HAP-1 (cell line): ENCODE measurements at regions not wholly inside any gene's neighbourhood (a gene's known extent, or its start where the extent isn't known, plus 50 kb on each side); places are given as distances from the start of the nearest gene placed in this dataset.

Experiments used
- DNase-seq, 2 experiments: peaks; one replicate each; pipeline ENCODE4 v3.0.0-alpha.2; 2016 to 2020; ENCODE audit warnings: low spot score in 2 of 2
- H3K27me3 ChIP-seq: fragments of 250-450 bp; sonication (Bioruptor Pico); 2 replicates; pipeline ENCODE4 v1.5.1; 2020; ENCODE audit warnings: low read depth, mild to moderate bottlenecking, moderate library complexity
- H3K36me3 ChIP-seq: fragments of 250-450 bp; sonication (Bioruptor Pico); replicated peaks from 2 replicates; pipeline ENCODE4 v1.5.1; 2020; ENCODE audit warnings: mild to moderate bottlenecking
- H3K4me1 ChIP-seq: fragments of 250-450 bp; sonication (Bioruptor Pico); 2 replicates; pipeline ENCODE4 v1.5.1; 2020; ENCODE audit warnings: mild to moderate bottlenecking
- H3K4me3 ChIP-seq: fragments of 250-450 bp; sonication (Bioruptor Pico); 2 replicates; pipeline ENCODE4 v1.5.1; 2020; ENCODE audit warnings: mild to moderate bottlenecking, moderate library complexity
- H3K9me3 ChIP-seq: fragments of 250-450 bp; sonication (Bioruptor Pico); 2 replicates; pipeline ENCODE4 v1.5.1; 2020; ENCODE audit warnings: mild to moderate bottlenecking, moderate library complexity
- in situ Hi-C: fragments of 300-500 bp; cut with MboI; formaldehyde crosslinking; loops from 3 replicates; pipeline ENCODE4 v1.14.3; 2020; ENCODE audit warnings: low sequenced_read_pairs, inconsistent platforms, mixed read lengths

DNA sequence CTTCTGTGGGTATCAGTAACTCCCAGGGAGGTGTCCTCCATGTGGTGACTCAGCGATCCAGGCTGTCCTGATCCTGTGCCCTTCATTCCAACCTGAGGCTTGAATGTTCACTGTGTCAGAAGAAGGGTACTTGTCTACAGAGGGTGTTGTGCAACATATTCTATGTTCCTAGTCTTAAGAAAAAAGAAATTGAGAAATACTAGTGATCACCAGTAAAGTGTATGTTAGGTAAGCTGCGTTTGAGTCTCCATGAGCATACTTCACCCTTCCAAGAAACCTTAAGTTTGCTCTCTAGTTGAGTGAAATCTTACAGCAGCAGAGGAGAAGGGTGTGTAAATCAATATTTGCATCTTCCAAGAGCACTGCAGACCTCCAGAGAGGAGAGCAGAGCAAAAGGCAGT is 122.2 kb upstream of the SLC24A5 start:
- in situ Hi-C loops, result loop anchor here (25.0 kb wide), 1 partner anchor 286 kb away; the partner anchor contains the start of gene SEMA6D
- no peaks in the 10 kb centered on the region for H3K9me3 ChIP-seq
- no peak overlapping the region for H3K4me3 ChIP-seq
- H3K4me1 ChIP-seq, result no peaks in the 10 kb centered on the region
- no peak for DNase-seq
- no peaks in the 10 kb centered on the region for H3K27me3 ChIP-seq
- no peaks in the 10 kb centered on the region for H3K36me3 ChIP-seq

DNA sequence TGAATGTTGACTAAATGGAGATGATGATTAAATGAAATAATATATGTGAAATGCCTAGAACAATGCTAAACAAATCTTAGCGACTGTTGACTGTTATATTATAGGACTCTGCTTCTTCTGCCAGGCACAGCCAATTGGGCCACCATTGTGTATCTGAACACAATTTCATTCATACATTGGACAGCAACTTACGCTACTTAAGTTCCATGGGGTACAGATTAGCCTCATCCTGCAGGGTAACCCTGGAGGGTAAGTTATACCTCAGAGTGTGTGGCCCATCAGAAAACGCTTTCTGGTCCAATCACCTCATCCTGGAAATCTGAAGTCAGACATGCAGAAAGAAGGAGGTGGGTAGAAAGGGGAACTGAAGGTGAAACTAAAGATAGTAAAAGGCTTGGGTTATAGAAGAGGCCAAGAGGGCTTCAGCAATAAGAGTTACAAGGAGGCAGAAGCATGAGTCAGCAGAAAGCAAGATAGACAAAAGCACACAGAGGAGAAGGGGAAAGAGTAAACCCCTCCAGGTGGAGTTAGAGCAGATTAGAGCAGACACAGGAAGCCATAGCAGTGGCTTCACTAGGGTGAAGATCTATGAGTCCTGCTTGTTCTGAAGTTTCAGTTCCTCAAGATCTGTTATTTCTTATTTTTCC is 119.3 kb upstream of the SLC24A5 start:
- in situ Hi-C loops, result no loop called here
- DNase-seq, result no peak
- H3K4me1 ChIP-seq, result peaks cover 12% of the 10 kb centered on the region
- H3K36me3 ChIP-seq, result no peaks in the 10 kb centered on the region
- no peaks in the 10 kb centered on the region for H3K9me3 ChIP-seq
- no peaks in the 10 kb centered on the region for H3K27me3 ChIP-seq
- H3K4me3 ChIP-seq, result no peak overlapping the region

DNA sequence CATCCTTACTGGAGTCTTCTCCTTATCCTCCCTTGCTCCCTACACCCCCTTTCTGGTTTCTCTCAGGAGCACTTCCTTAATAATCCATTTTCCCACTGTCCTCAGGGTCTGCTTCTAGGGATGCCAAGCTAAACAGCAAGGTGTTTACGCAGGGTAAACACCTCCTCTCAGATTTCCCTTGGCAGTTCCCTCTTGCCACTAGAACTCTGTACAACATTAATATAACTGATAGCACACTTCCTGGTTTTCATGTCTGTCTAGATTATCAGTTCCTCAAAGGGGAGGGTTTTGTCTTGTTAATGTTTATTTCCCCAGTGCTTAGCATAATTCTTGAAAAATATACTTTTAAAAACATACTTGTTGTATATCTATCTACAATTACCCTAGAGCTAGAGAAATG is 118.0 kb upstream of the SLC24A5 start:
- in situ Hi-C loops, result no loop called here
- no peak for DNase-seq
- no peaks in the 10 kb centered on the region for H3K36me3 ChIP-seq
- no peaks in the 10 kb centered on the region for H3K27me3 ChIP-seq
- H3K9me3 ChIP-seq, result no peaks in the 10 kb centered on the region
- H3K4me3 ChIP-seq, result no peak overlapping the region
- peaks cover 15% of the 10 kb centered on the region for H3K4me1 ChIP-seq

DNA sequence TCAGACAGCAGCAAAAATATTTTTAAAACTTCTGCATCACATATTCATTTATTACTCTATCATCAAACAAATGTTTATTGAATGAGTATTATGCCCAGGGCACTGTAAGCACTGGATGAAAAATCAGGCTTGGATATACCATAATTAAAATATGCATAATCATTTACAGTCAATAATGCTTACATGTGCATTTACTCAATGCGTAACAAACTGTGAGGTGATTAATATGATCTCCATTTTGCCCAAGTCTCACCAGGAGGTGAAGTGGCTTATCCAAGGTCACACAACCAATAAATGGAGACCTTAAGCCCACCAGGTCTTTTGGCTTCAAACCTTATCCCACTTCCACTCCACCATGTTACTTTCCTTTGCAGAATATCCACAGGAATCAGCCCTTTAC is 117.3 kb upstream of the SLC24A5 start:
- no peak overlapping the region for H3K4me3 ChIP-seq
- DNase-seq, result no peak
- H3K36me3 ChIP-seq, result no peaks in the 10 kb centered on the region
- no peaks in the 10 kb centered on the region for H3K9me3 ChIP-seq
- peaks cover 15% of the 10 kb centered on the region for H3K4me1 ChIP-seq
- H3K27me3 ChIP-seq, result no peaks in the 10 kb centered on the region
- in situ Hi-C loops, result no loop called here

DNA sequence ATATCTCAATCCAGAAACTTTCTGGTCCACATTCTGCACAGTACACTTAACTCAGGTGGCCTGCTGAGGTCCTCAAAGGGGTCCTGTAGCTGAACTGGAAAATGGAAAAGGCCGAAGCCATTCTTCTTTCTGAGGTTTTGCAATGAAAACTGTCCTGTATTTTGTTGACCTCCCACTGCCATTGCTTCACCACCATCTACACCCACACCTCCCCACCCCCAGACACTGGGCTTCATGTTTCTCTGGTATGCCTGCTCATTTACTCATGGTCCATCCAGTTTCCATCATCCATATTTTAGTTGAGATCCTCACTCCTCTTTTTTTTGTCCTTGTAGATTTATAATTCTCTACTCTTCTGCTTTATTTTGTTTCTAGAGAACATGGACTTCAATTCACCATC is 115.7 kb upstream of the SLC24A5 start:
- Histone ChIP-seq H3K4me3 (no peak overlapping the region), H3K9me3 (no peaks in the 10 kb centered on the region), H3K27me3 (no peaks in the 10 kb centered on the region), H3K36me3 (no peaks in the 10 kb centered on the region), H3K4me1 (peaks cover 15% of the 10 kb centered on the region)
- in situ Hi-C loops, result no loop called here
- DNase-seq, result no peak

DNA sequence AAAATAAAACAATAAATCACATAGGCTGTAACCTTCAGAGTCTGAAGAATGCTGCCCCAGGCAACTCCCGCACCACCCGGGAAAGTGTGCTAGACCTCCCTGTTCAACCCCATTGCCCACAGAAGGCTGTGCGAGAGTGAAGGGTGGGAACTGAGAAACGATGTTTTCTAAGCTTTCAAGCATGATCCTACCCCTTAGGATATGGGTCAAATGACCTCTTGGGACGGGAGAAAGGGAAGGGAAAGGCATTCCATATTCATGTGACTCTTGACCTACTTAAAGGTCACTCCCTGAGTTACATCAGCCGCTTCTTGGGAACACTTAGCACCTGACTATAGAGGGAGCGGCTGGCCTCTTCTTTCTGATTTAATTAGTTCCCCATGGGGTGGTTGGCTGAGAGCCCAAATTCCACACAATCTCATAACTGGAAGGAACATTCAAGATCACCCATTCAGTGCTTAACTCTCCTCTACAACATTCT is 114.7 kb upstream of the SLC24A5 start:
- Histone ChIP-seq H3K9me3 (no peaks in the 10 kb centered on the region), H3K36me3 (no peaks in the 10 kb centered on the region), H3K27me3 (no peaks in the 10 kb centered on the region), H3K4me1 (peaks cover 15% of the 10 kb centered on the region), H3K4me3 (no peak overlapping the region)
- DNase-seq, result peak; percentile 35 to 64
- in situ Hi-C loops, result no loop called here

DNA sequence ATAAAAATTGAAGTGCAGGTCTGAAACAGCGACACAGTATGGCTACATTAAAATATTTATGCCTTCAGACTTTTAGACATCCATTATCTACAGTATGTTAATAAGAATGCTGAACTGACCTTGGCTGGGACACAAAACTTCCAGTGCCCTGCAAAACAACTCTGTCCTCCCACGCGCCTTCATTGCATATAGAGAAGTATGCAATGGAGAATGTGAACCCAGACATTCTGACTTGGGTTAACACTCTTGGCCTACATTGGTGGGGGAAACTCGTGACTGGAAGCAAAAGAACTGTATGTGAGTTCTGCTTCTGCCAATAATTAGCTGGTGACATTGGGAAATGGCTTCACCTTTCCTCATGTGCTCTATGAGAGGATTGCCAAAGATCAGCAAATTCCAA is 110.5 kb upstream of the SLC24A5 start:
- Histone ChIP-seq H3K9me3 (no peaks in the 10 kb centered on the region), H3K4me1 (peaks cover 14% of the 10 kb centered on the region), H3K36me3 (no peaks in the 10 kb centered on the region), H3K4me3 (no peak overlapping the region), H3K27me3 (0 out of 2 replicates have a peak, but pooled peaks cover 2% of the 10 kb centered on the region)
- DNase-seq, result no peak
- in situ Hi-C loops, result no loop called here

DNA sequence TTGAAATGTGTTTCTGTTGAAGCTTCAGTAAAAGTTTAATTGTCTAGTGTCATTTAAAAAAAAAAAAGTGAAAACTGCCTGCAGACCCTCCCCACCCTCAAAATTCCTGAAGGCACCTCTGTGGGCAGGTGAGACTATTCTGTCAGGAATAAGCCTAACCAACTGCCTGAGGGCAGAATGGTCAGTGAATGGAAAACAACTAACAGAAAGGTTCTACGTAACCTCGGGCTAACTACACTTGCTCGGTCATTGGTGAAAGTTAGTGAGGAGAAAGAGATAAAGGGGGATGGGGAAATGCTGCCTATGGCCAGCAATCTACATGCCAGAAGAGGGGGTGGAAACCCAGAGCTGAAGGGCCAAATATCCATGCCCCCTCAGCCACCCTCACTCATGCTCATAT is 108.6 kb upstream of the SLC24A5 start:
- Histone ChIP-seq H3K4me1 (no peaks in the 10 kb centered on the region), H3K27me3 (0 out of 2 replicates have a peak, but pooled peaks cover 2% of the 10 kb centered on the region), H3K36me3 (no peaks in the 10 kb centered on the region), H3K4me3 (no peak overlapping the region), H3K9me3 (no peaks in the 10 kb centered on the region)
- in situ Hi-C loops, result no loop called here
- no peak for DNase-seq

DNA sequence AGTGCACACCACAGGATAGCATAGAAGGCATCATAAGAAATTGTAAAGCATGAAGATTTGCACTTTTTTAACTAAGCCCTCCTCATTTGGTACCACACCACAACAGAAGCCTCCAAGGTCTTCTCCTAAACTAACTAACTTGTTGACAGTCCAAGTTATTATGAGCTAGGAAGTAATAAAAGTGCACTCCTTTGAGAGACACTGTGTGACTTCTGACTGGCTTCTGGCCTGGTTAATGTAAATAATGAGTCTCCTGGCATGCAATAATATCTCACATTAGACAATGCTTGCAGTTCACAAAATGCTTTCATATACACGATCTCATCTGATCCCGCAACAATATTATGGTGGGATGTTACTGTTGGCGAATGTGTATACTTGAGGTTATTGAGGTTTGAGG is 103.9 kb upstream of the SLC24A5 start:
- DNase-seq, result no peak
- in situ Hi-C loops, result no loop called here
- no peaks in the 10 kb centered on the region for H3K36me3 ChIP-seq

DNA sequence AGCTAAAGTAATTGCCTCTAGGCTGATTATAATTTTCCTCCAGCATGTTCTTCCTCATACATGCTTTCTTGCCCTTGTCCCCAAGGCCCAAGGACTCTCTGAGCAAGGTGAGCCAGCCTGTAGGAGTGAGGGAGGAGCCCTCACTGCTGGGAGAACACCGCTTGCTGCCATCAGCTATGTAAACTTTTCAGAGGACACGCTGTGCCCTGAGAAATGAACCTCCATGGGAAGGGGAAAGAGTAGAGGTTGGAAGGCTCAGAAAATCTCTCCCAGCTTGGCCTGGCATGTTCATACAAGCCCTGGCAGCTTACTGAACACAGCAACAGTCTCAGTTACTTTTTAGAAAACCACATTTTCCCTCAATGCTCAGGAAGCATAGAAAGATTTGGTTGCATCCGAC is 103.0 kb upstream of the SLC24A5 start:
- Histone ChIP-seq H3K4me3 (no peak overlapping the region), H3K9me3 (no peaks in the 10 kb centered on the region), H3K4me1 (no peaks in the 10 kb centered on the region), H3K27me3 (0 out of 2 replicates have a peak, but pooled peaks cover 2% of the 10 kb centered on the region), H3K36me3 (no peaks in the 10 kb centered on the region)
- in situ Hi-C loops, result no loop called here
- DNase-seq, result no peak

More for the DNA sequence above, 103.9 kb upstream of the SLC24A5 start:
- Histone ChIP-seq H3K4me3 (no peak overlapping the region), H3K4me1 (no peaks in the 10 kb centered on the region), H3K27me3 (0 out of 2 replicates have a peak, but pooled peaks cover 2% of the 10 kb centered on the region), H3K9me3 (no peaks in the 10 kb centered on the region)

DNA sequence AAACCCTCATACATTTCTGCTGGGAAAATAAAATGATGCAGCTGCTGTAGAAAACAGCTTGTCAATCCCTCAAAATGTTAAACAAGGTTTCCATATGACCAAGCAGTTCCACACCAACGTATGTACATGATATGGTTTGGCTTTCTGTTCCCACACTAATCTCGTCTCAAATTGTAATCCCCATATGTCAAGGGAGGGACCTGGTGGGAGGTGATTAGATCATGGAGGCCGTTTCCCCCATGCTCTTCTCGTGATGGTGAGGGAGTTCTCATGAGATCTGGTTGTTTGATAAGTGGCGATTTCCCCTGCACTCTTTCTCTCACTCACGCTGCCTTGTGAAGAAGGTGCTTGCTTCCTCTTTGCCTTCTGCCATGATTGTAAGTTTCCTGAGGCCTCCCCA is 100.6 kb upstream of the SLC24A5 start:
- H3K36me3 ChIP-seq, result no peaks in the 10 kb centered on the region
- no peak for DNase-seq
- H3K27me3 ChIP-seq, result no peaks in the 10 kb centered on the region
- no peaks in the 10 kb centered on the region for H3K9me3 ChIP-seq
- in situ Hi-C loops, result no loop called here
- H3K4me1 ChIP-seq, result no peaks in the 10 kb centered on the region
- no peak overlapping the region for H3K4me3 ChIP-seq

DNA sequence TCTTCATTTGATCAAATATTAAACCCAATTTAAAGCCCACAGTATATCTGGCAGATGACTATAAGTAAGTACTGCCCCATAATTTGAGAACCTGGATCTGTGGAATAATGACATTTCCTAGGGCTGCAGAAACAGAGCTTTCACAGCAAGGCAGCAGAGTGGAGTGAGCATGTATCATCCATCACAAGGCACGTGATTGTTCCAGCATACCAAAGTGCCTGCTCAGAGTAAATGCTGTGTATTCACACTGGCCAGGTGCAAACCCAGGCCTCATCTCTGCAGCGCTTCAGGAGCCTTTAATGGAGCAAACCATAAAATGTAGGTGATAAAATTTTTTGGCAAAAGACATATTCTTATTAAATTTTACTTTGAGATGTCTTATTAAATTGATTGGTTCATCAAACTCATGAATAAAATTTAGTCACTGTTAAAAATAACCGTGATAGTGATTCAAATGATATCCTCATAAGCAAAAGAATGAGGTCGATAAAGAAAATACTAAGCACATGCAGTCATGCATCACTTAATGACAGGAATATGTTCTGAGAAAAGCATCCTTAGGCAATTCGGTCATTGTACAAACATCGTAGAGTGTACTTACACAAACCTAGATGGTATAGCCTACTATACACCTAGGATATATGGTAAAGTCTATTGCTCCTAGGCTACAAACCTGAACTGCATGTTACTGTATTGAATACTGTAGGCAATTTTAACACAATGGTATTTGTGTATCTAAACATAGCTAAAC is 99.3 kb upstream of the SLC24A5 start:
- Histone ChIP-seq H3K4me3 (no peak overlapping the region), H3K9me3 (no peaks in the 10 kb centered on the region), H3K27me3 (no peaks in the 10 kb centered on the region), H3K4me1 (no peaks in the 10 kb centered on the region), H3K36me3 (no peaks in the 10 kb centered on the region)
- in situ Hi-C loops, result no loop called here
- DNase-seq, result no peak

DNA sequence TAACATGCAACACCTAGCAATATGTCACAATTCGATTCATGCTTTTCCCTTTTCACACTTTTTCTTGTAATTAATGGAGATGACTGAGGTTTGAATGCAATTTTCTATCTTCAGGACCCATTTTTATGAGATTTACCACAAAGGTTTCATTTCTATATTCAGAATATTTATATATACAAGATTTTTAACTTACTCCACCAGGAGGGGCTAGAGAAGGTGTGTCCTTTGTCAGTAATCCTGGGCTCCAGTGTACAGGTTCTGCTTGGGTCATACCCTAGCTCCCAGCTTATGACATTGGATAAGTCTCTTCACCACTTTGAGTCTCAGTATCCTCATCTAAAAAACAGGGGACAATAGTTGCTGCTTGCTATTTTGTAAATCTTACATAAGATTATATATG is 95.7 kb upstream of the SLC24A5 start:
- Histone ChIP-seq H3K36me3 (no peaks in the 10 kb centered on the region), H3K4me1 (no peaks in the 10 kb centered on the region), H3K9me3 (no peaks in the 10 kb centered on the region), H3K27me3 (no peaks in the 10 kb centered on the region; the same call in 1 of the 2 replicates), H3K4me3 (no peak overlapping the region)
- DNase-seq, result no peak
- in situ Hi-C loops, result no loop called here

DNA sequence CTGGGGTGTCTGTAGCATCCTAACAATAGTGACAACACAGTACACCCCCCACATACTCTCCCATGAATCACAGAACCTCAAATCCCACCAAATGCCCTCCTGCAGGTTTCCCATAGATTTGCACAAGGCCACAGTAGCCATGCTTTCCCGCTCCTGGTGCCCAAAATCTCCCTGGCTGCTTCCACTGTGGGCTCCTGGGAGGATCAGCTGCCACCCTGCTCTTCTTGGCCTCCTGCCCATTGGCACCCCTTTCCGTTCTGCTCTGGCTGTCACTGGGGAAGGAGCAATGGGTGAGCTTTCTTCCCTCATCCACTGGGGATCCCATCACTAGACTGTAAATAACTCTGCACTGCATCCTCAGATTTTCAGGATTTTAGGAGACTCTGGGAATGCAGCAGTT is 92.1 kb upstream of the SLC24A5 start:
- Histone ChIP-seq H3K9me3 (no peaks in the 10 kb centered on the region), H3K4me3 (no peak overlapping the region), H3K4me1 (no peaks in the 10 kb centered on the region), H3K36me3 (no peaks in the 10 kb centered on the region), H3K27me3 (peaks cover 4% of the 10 kb centered on the region; the same call in 1 of the 2 replicates)
- DNase-seq, result no peak
- in situ Hi-C loops, result no loop called here
